Ovary (tissue), 3 donors: ENCODE measurements at regions not wholly inside any gene's neighbourhood (a gene's known extent, or its start where the extent isn't known, plus 50 kb on each side); places are given as distances from the start of the nearest gene placed in this dataset.

Source experiments
- CTCF ChIP-seq, 3 donors: fragments of 450-650 bp in 2 of 3; fragments of 200-600 bp in 1 of 3; IDR thresholded peaks; one replicate each; pipeline versions ENCODE4 v1.5.1 to v1.8.0; 2016 to 2022; ENCODE audit warnings: antibody characterized with exemption in 3 of 3, mild to moderate bottlenecking in 1 of 3
- POLR2A ChIP-seq: fragments of 450-650 bp; IDR thresholded peaks from one replicate; pipeline ENCODE4 v1.6.1; 2017; ENCODE audit warnings: antibody characterized with exemption, mild to moderate bottlenecking, moderate library complexity
- donor health status: DM: no; HTN: no; CAD: no.

DNA sequence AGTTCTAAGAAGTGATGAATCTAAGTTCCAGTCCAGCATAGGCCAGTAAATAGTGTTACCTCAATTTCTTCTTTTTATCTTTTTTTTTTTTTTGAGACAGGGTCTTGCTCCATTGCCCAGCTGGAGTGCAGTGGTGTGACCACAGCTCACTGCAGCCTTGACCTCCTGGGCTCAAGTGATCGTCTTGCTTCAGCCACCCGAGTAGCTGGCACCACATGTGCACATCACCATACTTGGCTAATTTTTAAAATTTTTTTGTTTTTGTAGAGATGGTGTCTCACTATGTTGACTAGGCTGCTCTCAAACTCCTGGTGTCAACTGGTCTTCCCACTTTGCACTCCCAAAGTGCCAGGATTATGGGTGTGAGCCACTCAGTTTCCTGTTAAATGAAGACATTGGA, 126.6 kb upstream of the LYZL2 start:
- no peak for TF ChIP-seq POLR2A
- TF ChIP-seq CTCF (IDR thresholded peaks at IDR 0.05), result no peak
